ENCODE measurements at regions not wholly inside any gene's neighbourhood (a gene's known extent, or its start where the extent isn't known, plus 50 kb on each side); places are given as distances from the start of the nearest gene placed in this dataset.

GRCh38 chr1:232263452-232263851 lies 366.5 kb downstream of the SIPA1L2 start:
- no peak overlapping the region for H3K4me3 ChIP-seq (ENCODE audit: low read depth, low read length)
- H3K27ac ChIP-seq: no peak overlapping the region
- no peaks in the 10 kb centered on the region for H3K79me2 ChIP-seq
- no peaks in the 10 kb centered on the region for H3K36me3 ChIP-seq (ENCODE audit: control insufficient read depth, insufficient read depth, low read length)
- H3K4me2 ChIP-seq (ENCODE audit: low read length): no peak overlapping the region
- no peak overlapping the region for H2AFZ ChIP-seq
- no peaks in the 10 kb centered on the region for H3K4me1 ChIP-seq
- H3K9ac ChIP-seq: no peak overlapping the region
- no peaks in the 10 kb centered on the region for H3K27me3 ChIP-seq (ENCODE audit: control insufficient read depth, insufficient read depth, low read length)
- TF ChIP-seq CTCF (IDR thresholded peaks at IDR 0.05): no peak
- H3K9me3 ChIP-seq (ENCODE audit: control insufficient read depth, low read length): no peaks in the 10 kb centered on the region

- no peak for TF ChIP-seq CTCF (IDR thresholded peaks at IDR 0.05)
- no peak overlapping the region for H2AFZ ChIP-seq
- H3K4me2 ChIP-seq (ENCODE audit: low read length): no peak overlapping the region
- no peaks in the 10 kb centered on the region for H3K27me3 ChIP-seq (ENCODE audit: control insufficient read depth, insufficient read depth, low read length)
- no peak overlapping the region for H3K9ac ChIP-seq
- no peaks in the 10 kb centered on the region for H3K79me2 ChIP-seq
- no peaks in the 10 kb centered on the region for H3K9me3 ChIP-seq (ENCODE audit: control insufficient read depth, low read length)
- H3K4me1 ChIP-seq: no peaks in the 10 kb centered on the region
- no peaks in the 10 kb centered on the region for H3K36me3 ChIP-seq (ENCODE audit: control insufficient read depth, insufficient read depth, low read length)
- H3K27ac ChIP-seq: no peak overlapping the region
- H3K4me3 ChIP-seq (ENCODE audit: low read depth, low read length): no peak overlapping the region
Measured at GRCh38 chr1:232262991-232263390, 366.9 kb downstream of the SIPA1L2 start.

- Histone ChIP-seq H3K27me3 (ENCODE audit: control insufficient read depth, insufficient read depth, low read length) (no peaks in the 10 kb centered on the region), H3K9ac (no peak overlapping the region), H3K79me2 (no peaks in the 10 kb centered on the region), H3K9me3 (ENCODE audit: control insufficient read depth, low read length) (no peaks in the 10 kb centered on the region), H3K4me3 (ENCODE audit: low read depth, low read length) (no peak overlapping the region), H3K4me2 (ENCODE audit: low read length) (no peak overlapping the region), H2AFZ (no peak overlapping the region), H3K4me1 (no peaks in the 10 kb centered on the region), H3K36me3 (ENCODE audit: control insufficient read depth, insufficient read depth, low read length) (no peaks in the 10 kb centered on the region), H3K27ac (no peak overlapping the region)
- no peak for TF ChIP-seq CTCF (IDR thresholded peaks at IDR 0.05)
Measured at GRCh38 chr1:232260861-232261260, 369.1 kb downstream of the SIPA1L2 start.

- Histone ChIP-seq H3K79me2 (no peaks in the 10 kb centered on the region), H3K36me3 (ENCODE audit: control insufficient read depth, insufficient read depth, low read length) (no peaks in the 10 kb centered on the region), H3K4me3 (ENCODE audit: low read depth, low read length) (no peak overlapping the region), H3K4me1 (no peaks in the 10 kb centered on the region), H3K9me3 (ENCODE audit: control insufficient read depth, low read length) (no peaks in the 10 kb centered on the region), H3K4me2 (ENCODE audit: low read length) (no peak overlapping the region), H3K27me3 (ENCODE audit: control insufficient read depth, insufficient read depth, low read length) (no peaks in the 10 kb centered on the region), H3K27ac (no peak overlapping the region), H3K9ac (no peak overlapping the region), H2AFZ (no peak overlapping the region)
- no peak for TF ChIP-seq CTCF (IDR thresholded peaks at IDR 0.05)
Measured at GRCh38 chr1:232260045-232260444, 369.9 kb downstream of the SIPA1L2 start.

GRCh38 chr1:232259333-232259732 lies 370.6 kb downstream of the SIPA1L2 start:
- Histone ChIP-seq H3K4me3 (ENCODE audit: low read depth, low read length) (no peak overlapping the region), H3K4me2 (ENCODE audit: low read length) (no peak overlapping the region), H3K4me1 (no peaks in the 10 kb centered on the region), H3K9me3 (ENCODE audit: control insufficient read depth, low read length) (no peaks in the 10 kb centered on the region), H3K27ac (no peak overlapping the region), H3K79me2 (no peaks in the 10 kb centered on the region), H3K9ac (no peak overlapping the region), H3K27me3 (ENCODE audit: control insufficient read depth, insufficient read depth, low read length) (no peaks in the 10 kb centered on the region), H3K36me3 (ENCODE audit: control insufficient read depth, insufficient read depth, low read length) (no peaks in the 10 kb centered on the region), H2AFZ (no peak overlapping the region)
- TF ChIP-seq CTCF (IDR thresholded peaks at IDR 0.05): no peak
